ENCODE measurements at regions not wholly inside any gene's neighbourhood (a gene's known extent, or its start where the extent isn't known, plus 50 kb on each side); places are given as distances from the start of the nearest gene placed in this dataset.

DNA sequence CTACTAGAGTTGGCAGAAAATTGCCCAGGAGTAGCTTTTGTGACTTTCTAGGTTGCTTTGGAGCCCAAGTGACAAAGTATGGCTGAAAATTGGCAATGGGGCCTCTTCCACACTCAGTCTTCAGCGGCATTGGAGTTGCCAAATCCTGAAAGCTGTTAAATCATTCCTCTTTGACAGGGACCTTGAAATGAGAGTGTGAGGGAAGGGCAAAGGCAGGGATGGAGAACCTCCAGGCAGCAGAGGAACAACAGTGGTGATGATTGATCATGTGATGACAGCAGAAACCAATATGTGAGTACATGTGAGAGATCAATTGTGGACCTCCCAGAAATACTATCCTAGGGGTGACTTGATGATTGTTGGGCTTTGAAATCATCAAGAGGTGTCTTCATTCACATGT is 393.9 kb downstream of the KIF16B start:
- Mint-ChIP-seq H3K9me3 (peaks cover 28% of the 10 kb centered on the region), H3K27me3 (ENCODE audit: low read depth) (no peaks in the 10 kb centered on the region), H3K4me3 (no peak overlapping the region), H3K4me1 (no peaks in the 10 kb centered on the region), H3K36me3 (no peaks in the 10 kb centered on the region), H3K27ac (no peak overlapping the region)
- ATAC-seq (no peak), DNase-seq (ENCODE audit: low spot score) (no peak)
- ChIA-PET POLR2A (no interaction called here), CTCF (no interaction called here)
- TF ChIP-seq ARID4B (CRISPR knock-in tag; IDR thresholded peaks at IDR 0.05; ENCODE audit: borderline replicate concordance) (no peak), ZNF423 (CRISPR knock-in tag; IDR thresholded peaks at IDR 0.05) (no peak), TP53 (CRISPR knock-in tag; IDR thresholded peaks at IDR 0.05) (no peak), ETV6 (CRISPR knock-in tag; IDR thresholded peaks at IDR 0.05) (no peak), MAX (CRISPR knock-in tag; IDR thresholded peaks at IDR 0.05) (no peak), ATF1 (CRISPR knock-in tag; IDR thresholded peaks at IDR 0.05) (no peak)
- TF ChIP-seq, protein P1, sequence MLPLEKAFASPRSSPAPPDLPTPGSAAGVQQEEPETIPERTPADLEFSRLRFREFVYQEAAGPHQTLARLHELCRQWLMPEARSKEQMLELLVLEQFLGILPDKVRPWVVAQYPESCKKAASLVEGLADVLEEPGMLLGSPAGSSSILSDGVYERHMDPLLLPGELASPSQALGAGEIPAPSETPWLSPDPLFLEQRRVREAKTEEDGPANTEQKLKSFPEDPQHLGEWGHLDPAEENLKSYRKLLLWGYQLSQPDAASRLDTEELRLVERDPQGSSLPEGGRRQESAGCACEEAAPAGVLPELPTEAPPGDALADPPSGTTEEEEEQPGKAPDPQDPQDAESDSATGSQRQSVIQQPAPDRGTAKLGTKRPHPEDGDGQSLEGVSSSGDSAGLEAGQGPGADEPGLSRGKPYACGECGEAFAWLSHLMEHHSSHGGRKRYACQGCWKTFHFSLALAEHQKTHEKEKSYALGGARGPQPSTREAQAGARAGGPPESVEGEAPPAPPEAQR (CRISPR knock-in tag; IDR thresholded peaks at IDR 0.05): no peak

- ChIA-PET POLR2A (no interaction called here), CTCF (no interaction called here)
- Mint-ChIP-seq H3K27ac (no peak overlapping the region), H3K27me3 (ENCODE audit: low read depth) (no peaks in the 10 kb centered on the region; the same call in 1 of the 2 replicates), H3K4me3 (no peak overlapping the region), H3K36me3 (no peaks in the 10 kb centered on the region), H3K9me3 (peaks cover 28% of the 10 kb centered on the region), H3K4me1 (no peaks in the 10 kb centered on the region)
- DNase-seq (ENCODE audit: low spot score) (no peak), ATAC-seq (no peak)
- no peak for TF ChIP-seq ESRRA (CRISPR knock-in tag; IDR thresholded peaks at IDR 0.05; ENCODE audit: borderline replicate concordance)
- no peak for TF ChIP-seq TEAD1 (CRISPR knock-in tag; IDR thresholded peaks at IDR 0.05)
- TF ChIP-seq PRRX2 (CRISPR knock-in tag; IDR thresholded peaks at IDR 0.05): no peak
- TF ChIP-seq, protein P2, sequence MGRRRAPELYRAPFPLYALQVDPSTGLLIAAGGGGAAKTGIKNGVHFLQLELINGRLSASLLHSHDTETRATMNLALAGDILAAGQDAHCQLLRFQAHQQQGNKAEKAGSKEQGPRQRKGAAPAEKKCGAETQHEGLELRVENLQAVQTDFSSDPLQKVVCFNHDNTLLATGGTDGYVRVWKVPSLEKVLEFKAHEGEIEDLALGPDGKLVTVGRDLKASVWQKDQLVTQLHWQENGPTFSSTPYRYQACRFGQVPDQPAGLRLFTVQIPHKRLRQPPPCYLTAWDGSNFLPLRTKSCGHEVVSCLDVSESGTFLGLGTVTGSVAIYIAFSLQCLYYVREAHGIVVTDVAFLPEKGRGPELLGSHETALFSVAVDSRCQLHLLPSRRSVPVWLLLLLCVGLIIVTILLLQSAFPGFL (CRISPR knock-in tag; IDR thresholded peaks at IDR 0.05; ENCODE audit: borderline replicate concordance): no peak
- no peak for TF ChIP-seq JAZF1 (CRISPR knock-in tag; IDR thresholded peaks at IDR 0.05)
- no peak for TF ChIP-seq NFYB (CRISPR knock-in tag; conservative IDR thresholded peaks at IDR 0.05; ENCODE audit: low read depth)
- no peak for TF ChIP-seq FOXJ3 (CRISPR knock-in tag; IDR thresholded peaks at IDR 0.05; ENCODE audit: borderline replicate concordance)
- TF ChIP-seq GABPB1 (CRISPR knock-in tag; IDR thresholded peaks at IDR 0.05): no peak
- TF ChIP-seq, protein P3, sequence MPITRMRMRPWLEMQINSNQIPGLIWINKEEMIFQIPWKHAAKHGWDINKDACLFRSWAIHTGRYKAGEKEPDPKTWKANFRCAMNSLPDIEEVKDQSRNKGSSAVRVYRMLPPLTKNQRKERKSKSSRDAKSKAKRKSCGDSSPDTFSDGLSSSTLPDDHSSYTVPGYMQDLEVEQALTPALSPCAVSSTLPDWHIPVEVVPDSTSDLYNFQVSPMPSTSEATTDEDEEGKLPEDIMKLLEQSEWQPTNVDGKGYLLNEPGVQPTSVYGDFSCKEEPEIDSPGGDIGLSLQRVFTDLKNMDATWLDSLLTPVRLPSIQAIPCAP (CRISPR knock-in tag; IDR thresholded peaks at IDR 0.05): no peak
- no peak for TF ChIP-seq SMAD3 (CRISPR knock-in tag; IDR thresholded peaks at IDR 0.05; ENCODE audit: borderline replicate concordance)
- no peak for TF ChIP-seq ARID4B (CRISPR knock-in tag; IDR thresholded peaks at IDR 0.05; ENCODE audit: borderline replicate concordance)
- no peak for TF ChIP-seq ELF4 (CRISPR knock-in tag; IDR thresholded peaks at IDR 0.05; ENCODE audit: low read depth)
- TF ChIP-seq SP1 (CRISPR knock-in tag; conservative IDR thresholded peaks at IDR 0.05): no peak
- no peak for TF ChIP-seq ZMAT4 (CRISPR knock-in tag; IDR thresholded peaks at IDR 0.05)
Observed at GRCh38 chr20:16178546-16179135, 394.6 kb downstream of the KIF16B start.
